ENCODE measurements at regions not wholly inside any gene's neighbourhood (a gene's known extent, or its start where the extent isn't known, plus 50 kb on each side); places are given as distances from the start of the nearest gene placed in this dataset.
"Not testable (repeated sequence)": the region's sequence is repeated elsewhere in the genome, so short reads cannot be mapped to it uniquely, and the experiment has no call there.

DNA sequence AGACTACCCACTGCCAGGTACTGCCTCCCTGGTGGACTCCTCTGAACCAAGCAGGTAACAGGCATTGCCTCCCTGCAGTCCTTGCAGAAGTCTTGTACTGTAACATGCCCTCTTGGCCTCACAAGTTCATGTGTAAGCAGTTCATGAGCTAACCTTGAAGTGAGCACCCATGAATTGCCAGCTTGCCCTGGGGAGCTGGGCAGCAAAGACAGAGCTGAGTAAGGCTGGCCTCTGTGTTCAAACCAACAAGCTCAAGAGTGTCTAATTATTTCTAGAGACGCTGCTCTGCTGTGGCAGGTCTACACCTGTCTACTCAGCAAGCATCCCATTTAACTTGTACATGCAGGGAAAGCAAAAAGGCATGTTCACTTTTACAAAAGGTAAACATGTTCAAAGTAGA, 113.5 kb downstream of the FEM1C start:
- Mint-ChIP-seq H3K36me3 (no peaks in the 10 kb centered on the region), H3K27ac (peak overlapping the region in 1 of 2 donors; percentile 4), H3K4me1 (ENCODE audit: low read depth in 2 of 2) (no peaks in the 10 kb centered on the region), H3K4me3 (no peak overlapping the region), H3K9me3 (no peaks in the 10 kb centered on the region), H3K27me3 (peaks cover 15 to 23% of the 10 kb centered on the region in 2 donors)
- ATAC-seq (no peak), DNase-seq (ENCODE audit: low spot score) (no peak)

DNA sequence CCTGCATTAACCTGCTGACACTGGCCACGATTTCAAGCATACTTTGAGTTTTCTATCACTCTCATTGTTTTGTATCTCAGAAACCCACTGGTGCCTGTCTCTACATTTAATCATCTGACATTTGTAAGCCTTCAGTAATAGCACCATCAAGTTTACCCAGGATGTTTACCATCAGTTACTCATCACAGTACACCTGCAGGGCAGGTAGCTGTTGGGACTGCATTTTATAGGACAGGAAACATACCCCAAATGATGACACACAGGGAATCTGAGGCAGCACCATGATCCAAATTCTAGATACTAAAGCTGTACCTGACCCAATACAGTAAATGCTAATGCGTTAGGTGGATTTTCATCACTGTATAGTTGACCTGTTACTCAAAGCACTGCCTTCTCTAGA, 114.2 kb downstream of the FEM1C start:
- no peaks in the 10 kb centered on the region for H3K9me3 Mint-ChIP-seq
- no peak overlapping the region for H3K4me3 Mint-ChIP-seq
- H3K36me3 Mint-ChIP-seq = no peaks in the 10 kb centered on the region
- no peaks in the 10 kb centered on the region for H3K4me1 Mint-ChIP-seq (ENCODE audit: low read depth in 2 of 2)
- no peak overlapping the region for H3K27ac Mint-ChIP-seq
- peaks cover 15 to 23% of the 10 kb centered on the region in 2 donors for H3K27me3 Mint-ChIP-seq
- ATAC-seq (no peak), DNase-seq (ENCODE audit: low spot score) (no peak)

DNA sequence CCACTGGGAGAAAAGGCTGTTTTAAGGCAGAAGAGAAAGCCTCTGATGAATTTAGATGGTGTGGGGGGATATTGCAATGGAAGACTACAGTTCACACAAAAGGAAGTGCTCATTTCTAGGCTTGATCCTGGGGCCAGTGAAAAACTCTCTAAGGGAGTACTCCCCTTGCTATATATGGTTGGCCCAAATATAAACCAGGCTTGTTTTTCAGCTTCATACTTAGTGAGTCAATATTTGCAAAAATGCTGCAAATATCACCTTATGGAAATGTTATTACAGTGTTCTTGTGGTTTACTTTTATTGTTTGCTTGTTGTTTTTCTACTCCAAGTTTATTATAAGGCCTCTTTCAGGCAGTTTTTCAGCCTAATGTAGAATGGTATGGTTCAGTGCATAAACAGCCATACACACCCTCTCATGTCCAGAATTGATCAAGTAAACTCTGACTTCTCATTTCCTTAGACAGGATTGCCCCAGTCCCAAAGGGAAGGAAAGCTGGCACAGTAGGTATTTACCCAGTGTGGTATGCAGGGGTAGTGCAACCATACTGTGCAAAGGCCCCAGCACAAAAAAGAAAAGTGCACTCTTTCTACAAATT, 115.1 kb downstream of the FEM1C start:
- no peaks in the 10 kb centered on the region for H3K4me1 Mint-ChIP-seq (ENCODE audit: low read depth in 2 of 2)
- peaks cover 15 to 19% of the 10 kb centered on the region in 2 donors for H3K27me3 Mint-ChIP-seq
- no peak for ATAC-seq
- no peak overlapping the region for H3K4me3 Mint-ChIP-seq
- H3K36me3 Mint-ChIP-seq = no peaks in the 10 kb centered on the region
- no peak for DNase-seq (ENCODE audit: low spot score)
- no peak overlapping the region for H3K27ac Mint-ChIP-seq
- no peaks in the 10 kb centered on the region for H3K9me3 Mint-ChIP-seq

DNA sequence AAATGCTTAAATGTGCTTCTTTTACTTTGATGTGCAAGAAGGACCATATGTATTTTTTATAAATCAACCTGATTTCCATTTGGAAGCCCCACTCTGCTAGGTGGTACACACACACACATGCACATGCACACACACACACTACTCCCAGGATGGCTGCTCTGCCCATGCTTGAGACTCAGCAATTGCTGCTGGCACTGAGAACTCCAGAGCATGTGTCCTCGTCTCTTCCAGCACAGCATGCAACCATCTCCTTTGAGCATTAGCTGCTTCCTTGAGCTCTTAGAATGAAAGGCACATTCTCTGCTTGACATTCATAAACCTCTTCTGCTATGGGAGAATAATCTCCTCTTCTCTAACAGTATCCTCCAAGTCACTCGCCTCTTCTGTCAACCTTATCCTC, 115.9 kb downstream of the FEM1C start:
- no peaks in the 10 kb centered on the region for H3K4me1 Mint-ChIP-seq (ENCODE audit: low read depth in 2 of 2)
- H3K27me3 Mint-ChIP-seq = peaks cover 11 to 15% of the 10 kb centered on the region in 2 donors
- no peaks in the 10 kb centered on the region for H3K9me3 Mint-ChIP-seq

DNA sequence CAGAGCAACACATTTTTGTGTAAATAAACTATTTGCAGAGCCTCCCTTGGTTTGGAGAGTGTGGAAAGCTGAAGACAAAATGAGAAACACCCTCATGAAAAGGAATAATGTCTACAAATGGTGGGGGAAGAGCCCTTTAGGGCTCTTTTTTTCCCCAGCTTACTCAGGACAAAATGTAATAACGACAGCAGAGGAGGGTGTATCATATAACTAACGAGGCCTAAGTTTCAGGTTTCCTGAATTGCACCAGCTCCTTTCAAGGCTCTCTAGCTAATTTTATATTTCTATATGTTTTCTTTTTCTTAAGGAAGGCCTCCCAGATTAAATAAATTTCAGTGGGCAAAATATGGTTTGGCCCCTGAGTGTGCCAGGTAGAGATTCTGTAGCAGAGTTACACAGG, 116.3 kb downstream of the FEM1C start:
- Mint-ChIP-seq H3K36me3 (no peaks in the 10 kb centered on the region), H3K27me3 (peaks cover 7 to 15% of the 10 kb centered on the region in 2 donors), H3K27ac (no peak overlapping the region), H3K4me3 (no peak overlapping the region), H3K9me3 (no peaks in the 10 kb centered on the region), H3K4me1 (ENCODE audit: low read depth in 2 of 2) (no peaks in the 10 kb centered on the region)
- ATAC-seq (no peak), DNase-seq (ENCODE audit: low spot score) (no peak)

More for the DNA sequence above, 115.9 kb downstream of the FEM1C start:
- no peak overlapping the region for H3K4me3 Mint-ChIP-seq
- DNase-seq (ENCODE audit: low spot score) (no peak), ATAC-seq (no peak)
- H3K36me3 Mint-ChIP-seq = no peaks in the 10 kb centered on the region
- no peak overlapping the region for H3K27ac Mint-ChIP-seq

DNA sequence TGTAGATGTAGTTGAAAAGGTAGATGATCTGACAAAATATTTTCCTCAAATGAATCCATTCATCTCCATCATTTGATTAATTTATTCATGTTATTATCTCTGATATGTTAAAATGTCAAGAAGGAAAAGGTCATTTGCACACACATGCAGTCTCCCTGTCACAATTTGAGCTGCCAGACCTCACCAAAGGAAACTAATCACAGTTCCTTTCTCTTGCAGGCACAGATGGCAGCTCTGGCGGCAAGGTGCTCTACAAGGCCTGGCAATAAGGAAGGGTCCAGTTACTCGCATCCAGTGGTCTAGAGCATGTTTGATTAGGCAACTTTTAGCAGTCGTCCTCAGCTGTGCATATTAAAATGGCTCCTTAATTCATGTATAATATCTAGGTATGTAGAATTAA, 120.1 kb downstream of the FEM1C start:
- H3K4me3 Mint-ChIP-seq = no peak overlapping the region
- H3K9me3 Mint-ChIP-seq = no peaks in the 10 kb centered on the region
- no peak for DNase-seq (ENCODE audit: low spot score)
- no peaks in the 10 kb centered on the region for H3K4me1 Mint-ChIP-seq (ENCODE audit: low read depth in 2 of 2)
- H3K27me3 Mint-ChIP-seq = peaks cover 10 to 20% of the 10 kb centered on the region in 2 donors
- no peak overlapping the region for H3K27ac Mint-ChIP-seq
- H3K36me3 Mint-ChIP-seq = no peaks in the 10 kb centered on the region
- ATAC-seq = no peak

DNA sequence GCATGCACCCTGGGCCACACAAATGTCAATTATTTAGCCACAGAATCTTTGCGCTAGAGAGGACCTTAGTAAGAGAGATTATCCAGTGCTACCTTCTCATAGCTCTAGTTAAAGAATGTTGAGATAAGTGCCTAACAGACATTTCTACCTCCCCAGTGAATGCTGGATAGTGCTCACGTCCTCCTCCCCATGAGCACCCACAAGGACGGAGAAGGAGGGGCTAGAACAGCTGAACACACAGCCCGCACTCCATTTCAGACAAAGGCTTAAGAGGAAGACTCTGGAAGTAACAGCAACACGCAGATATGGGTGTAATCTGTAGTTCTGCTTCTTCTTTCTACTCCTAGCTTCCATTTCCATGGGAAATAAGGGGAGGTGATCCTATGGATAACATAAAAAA, 120.5 kb downstream of the FEM1C start:
- Mint-ChIP-seq H3K4me1 (ENCODE audit: low read depth in 2 of 2) (no peaks in the 10 kb centered on the region), H3K4me3 (no peak overlapping the region), H3K9me3 (no peaks in the 10 kb centered on the region), H3K27me3 (peaks cover 10 to 23% of the 10 kb centered on the region in 2 donors), H3K36me3 (no peaks in the 10 kb centered on the region), H3K27ac (no peak overlapping the region)
- ATAC-seq = no peak
- DNase-seq (ENCODE audit: low spot score) = no peak

DNA sequence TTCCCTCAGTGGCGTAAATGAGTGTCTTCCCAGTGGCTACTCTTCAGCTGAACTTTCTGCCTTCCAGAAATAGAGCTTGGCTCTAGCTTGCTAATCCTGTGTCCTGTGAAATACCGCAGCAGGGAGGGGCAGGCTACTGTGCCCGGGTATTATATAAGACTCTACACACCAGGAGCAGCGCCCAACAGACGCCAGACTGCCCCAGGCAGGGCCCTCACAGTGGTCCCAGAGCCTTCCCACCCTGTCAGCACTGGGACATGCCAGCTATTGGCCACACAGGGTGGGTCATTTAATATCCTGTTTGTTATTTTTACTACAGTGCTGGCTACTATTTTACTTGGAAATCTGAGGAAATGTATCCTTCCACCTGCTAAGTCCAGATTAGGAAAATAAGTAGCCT, 121.0 kb downstream of the FEM1C start:
- no peaks in the 10 kb centered on the region for H3K4me1 Mint-ChIP-seq (ENCODE audit: low read depth in 2 of 2)
- no peaks in the 10 kb centered on the region for H3K36me3 Mint-ChIP-seq
- H3K27ac Mint-ChIP-seq = no peak overlapping the region
- H3K4me3 Mint-ChIP-seq = no peak overlapping the region
- peaks cover 12 to 28% of the 10 kb centered on the region in 2 donors for H3K27me3 Mint-ChIP-seq
- H3K9me3 Mint-ChIP-seq = no peaks in the 10 kb centered on the region
- ATAC-seq (no peak), DNase-seq (ENCODE audit: low spot score) (no peak)

DNA sequence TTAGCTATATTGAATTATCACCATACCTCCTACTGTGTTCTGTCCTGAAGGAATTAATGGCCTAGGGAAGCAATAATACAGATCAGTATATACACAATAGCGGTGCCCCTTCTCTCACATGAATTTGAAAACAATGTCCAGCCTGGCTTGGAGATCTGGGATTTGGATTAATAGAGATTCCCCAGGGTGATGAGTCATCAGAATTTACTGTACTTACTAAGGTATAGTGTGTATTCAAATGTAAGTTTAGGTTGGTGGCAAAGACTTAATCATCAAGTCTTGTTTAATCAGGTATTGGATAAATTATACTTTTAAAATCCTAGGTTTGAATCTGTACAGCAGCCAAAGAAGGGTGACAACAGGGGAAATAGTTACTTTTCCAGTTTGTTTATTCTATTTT, 121.5 kb downstream of the FEM1C start:
- DNase-seq (ENCODE audit: low spot score) = no peak
- Mint-ChIP-seq H3K4me3 (no peak overlapping the region), H3K36me3 (no peaks in the 10 kb centered on the region), H3K9me3 (no peaks in the 10 kb centered on the region), H3K27me3 (peaks cover 14 to 29% of the 10 kb centered on the region in 2 donors), H3K4me1 (ENCODE audit: low read depth in 2 of 2) (no peaks in the 10 kb centered on the region), H3K27ac (no peak overlapping the region)
- ATAC-seq = no peak

DNA sequence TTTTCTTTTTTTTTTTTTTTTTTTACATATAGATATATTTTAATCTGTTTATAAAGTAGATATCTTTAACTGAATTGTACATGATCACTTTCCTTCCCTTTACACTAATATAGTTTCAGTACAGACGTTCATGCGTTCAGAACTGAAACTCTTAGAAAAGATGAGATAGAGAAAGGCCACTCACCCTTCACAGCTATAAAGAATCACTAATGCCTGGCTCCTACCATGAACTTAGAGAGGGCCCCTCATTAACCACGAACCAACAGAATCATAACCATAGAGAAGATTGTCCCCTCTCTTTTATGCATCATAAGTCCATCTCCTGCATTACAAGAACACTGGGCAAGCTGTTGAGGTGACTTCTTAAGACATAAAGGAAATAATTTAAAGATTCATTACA, 123.8 kb downstream of the FEM1C start:
- not testable (repeated sequence) for DNase-seq (ENCODE audit: low spot score); H3K36me3 Mint-ChIP-seq; ATAC-seq; H3K4me3 Mint-ChIP-seq; H3K27ac Mint-ChIP-seq; H3K4me1 Mint-ChIP-seq (ENCODE audit: low read depth in 2 of 2); H3K9me3 Mint-ChIP-seq
- peaks cover 15 to 23% of the 10 kb centered on the region in 2 donors for H3K27me3 Mint-ChIP-seq

DNA sequence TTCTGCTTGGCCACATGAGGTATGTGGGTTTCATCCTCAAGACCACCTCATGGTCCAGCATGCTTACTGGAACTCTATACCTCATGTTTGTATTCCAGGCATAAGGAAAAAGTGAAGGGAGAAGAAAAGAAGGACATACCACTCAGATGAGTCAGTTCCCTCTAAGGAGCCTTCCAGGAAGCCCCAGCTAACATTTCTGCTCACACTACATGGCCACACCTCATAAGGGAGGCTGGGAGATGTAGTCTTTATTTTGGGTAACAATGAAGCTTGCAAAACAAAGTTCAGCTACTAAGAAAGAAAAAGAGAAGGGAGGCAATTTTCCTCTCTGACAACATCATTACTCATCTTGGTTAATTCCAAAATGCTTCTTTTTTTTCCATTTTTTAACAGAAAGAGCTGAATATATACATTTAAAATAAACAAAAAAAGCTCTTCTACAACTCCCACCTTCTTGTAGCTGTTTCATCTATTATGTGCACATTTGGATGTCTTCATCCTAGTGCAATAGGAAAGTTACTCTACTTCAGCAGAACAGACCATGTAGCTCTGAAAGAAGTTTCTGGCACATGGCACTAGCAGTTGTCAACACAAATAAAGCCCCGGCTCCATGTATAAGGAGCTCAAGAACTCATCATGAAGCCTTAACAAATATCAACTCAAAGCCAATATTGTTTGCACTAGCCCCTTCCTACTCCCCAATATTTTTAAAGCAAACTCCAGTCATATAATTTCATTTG, 123.6 kb upstream of the CCDC112 start:
- Mint-ChIP-seq H3K4me3 (no peak overlapping the region), H3K36me3 (no peaks in the 10 kb centered on the region), H3K27ac (no peak overlapping the region), H3K27me3 (peaks cover 15 to 23% of the 10 kb centered on the region in 2 donors), H3K9me3 (no peaks in the 10 kb centered on the region), H3K4me1 (ENCODE audit: low read depth in 2 of 2) (no peaks in the 10 kb centered on the region)
- no peak for ATAC-seq
- no peak for DNase-seq (ENCODE audit: low spot score)

DNA sequence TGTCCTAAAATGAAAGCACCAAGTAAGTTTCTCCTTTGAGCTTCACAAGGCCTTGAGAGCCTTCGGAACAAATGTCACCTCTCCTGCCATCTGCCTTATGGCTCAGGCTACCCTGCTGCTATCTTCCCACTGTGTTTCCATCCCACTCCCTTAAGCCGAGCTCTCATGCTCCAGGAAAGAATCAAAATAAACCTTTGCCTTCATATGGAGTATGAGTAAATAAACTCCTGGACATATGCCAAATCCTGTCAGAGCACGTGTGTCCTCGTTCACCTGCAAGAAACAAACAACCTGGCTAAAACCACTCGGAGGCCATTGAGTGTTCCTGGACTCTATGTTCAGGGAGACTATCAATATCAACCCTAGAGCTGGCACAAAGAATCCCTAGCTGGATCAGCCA, 122.3 kb upstream of the CCDC112 start:
- ATAC-seq (no peak), DNase-seq (ENCODE audit: low spot score) (no peak)
- no peak overlapping the region for H3K27ac Mint-ChIP-seq
- H3K27me3 Mint-ChIP-seq = peaks cover 17 to 23% of the 10 kb centered on the region in 2 donors
- peaks cover 0 to 8% of the 10 kb centered on the region in 2 donors for H3K4me1 Mint-ChIP-seq (ENCODE audit: low read depth in 2 of 2)
- no peaks in the 10 kb centered on the region for H3K36me3 Mint-ChIP-seq
- H3K9me3 Mint-ChIP-seq = peaks cover 3% of the 10 kb centered on the region
- no peak overlapping the region for H3K4me3 Mint-ChIP-seq

DNA sequence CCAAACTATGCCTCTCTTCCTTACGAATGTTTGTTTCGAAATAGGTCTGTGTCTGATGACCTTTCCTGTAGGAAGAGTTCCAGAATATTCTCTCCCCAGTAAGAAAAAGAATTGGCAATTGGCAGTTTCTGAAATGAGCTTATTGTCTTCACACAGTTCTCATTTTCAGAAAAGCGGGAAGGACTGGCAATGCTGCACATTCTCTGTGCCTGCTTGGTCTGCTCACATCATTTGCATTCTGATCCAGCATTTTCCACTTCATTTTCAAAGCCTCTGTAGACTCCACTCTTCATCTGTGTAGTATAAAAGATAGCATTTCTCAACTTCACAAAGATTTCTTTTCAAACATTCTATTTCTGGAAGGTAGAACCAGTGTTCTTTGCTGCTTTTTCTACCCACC, 120.6 kb upstream of the CCDC112 start:
- Mint-ChIP-seq H3K27ac (no peak overlapping the region), H3K27me3 (peaks cover 12 to 14% of the 10 kb centered on the region in 2 donors), H3K36me3 (no peaks in the 10 kb centered on the region), H3K4me1 (ENCODE audit: low read depth in 2 of 2) (peaks cover 0 to 9% of the 10 kb centered on the region in 2 donors), H3K9me3 (peaks cover 3% of the 10 kb centered on the region), H3K4me3 (no peak overlapping the region)
- DNase-seq (ENCODE audit: low spot score) (no peak), ATAC-seq (no peak)

DNA sequence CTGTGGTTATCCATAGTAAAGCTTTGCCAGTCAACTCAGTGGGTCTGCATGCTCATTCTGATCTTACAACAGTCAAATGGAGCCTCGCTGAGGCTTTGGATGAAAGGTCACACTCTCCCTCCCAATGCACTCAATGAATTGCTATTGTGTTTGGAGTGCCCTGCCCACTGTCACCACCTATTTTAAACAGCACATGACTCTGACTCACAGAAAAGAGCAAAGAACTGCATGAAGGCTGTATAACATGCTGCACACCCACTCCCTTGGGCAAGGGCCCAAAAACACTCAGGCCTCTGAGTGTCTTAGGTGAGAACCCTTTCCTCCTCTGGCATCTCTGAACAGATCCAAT, 118.7 kb upstream of the CCDC112 start:
- Mint-ChIP-seq H3K9me3 (peaks cover 3% of the 10 kb centered on the region), H3K27me3 (peaks cover 10 to 14% of the 10 kb centered on the region in 2 donors), H3K36me3 (no peaks in the 10 kb centered on the region), H3K27ac (no peak overlapping the region), H3K4me3 (no peak overlapping the region), H3K4me1 (ENCODE audit: low read depth in 2 of 2) (peaks cover 0 to 9% of the 10 kb centered on the region in 2 donors)
- DNase-seq (ENCODE audit: low spot score) (no peak), ATAC-seq (peak in 1 of 2 donors; percentile 74)
